IPS-20b (cell line): ENCODE measurements at regions not wholly inside any gene's neighbourhood (a gene's known extent, or its start where the extent isn't known, plus 50 kb on each side); places are given as distances from the start of the nearest gene placed in this dataset.

Source experiments
- H3K27ac ChIP-seq: one replicate; pipeline ENCODE4 v1.5.1; 2013; ENCODE audit warnings: low read length
- H3K27me3 ChIP-seq: 2 replicates; pipeline ENCODE4 v1.6.1; 2013; ENCODE audit warnings: mild to moderate bottlenecking, low read length, inconsistent platforms; ENCODE audit not compliant: insufficient read depth
- H3K36me3 ChIP-seq: 2 replicates; pipeline ENCODE4 v1.6.1; 2013; ENCODE audit warnings: low read depth, mild to moderate bottlenecking, inconsistent platforms, low read length, moderate library complexity; ENCODE audit not compliant: insufficient read depth
- H3K4me1 ChIP-seq: 2 replicates; pipeline ENCODE4 v1.6.1; 2013; ENCODE audit warnings: mild to moderate bottlenecking, control low read depth, inconsistent platforms, low read length, moderate library complexity; ENCODE audit not compliant: insufficient read depth
- H3K4me3 ChIP-seq: 2 replicates; pipeline ENCODE4 v1.5.1; 2013; ENCODE audit warnings: mild to moderate bottlenecking, low read length, inconsistent platforms
- H3K9ac ChIP-seq: 2 replicates; pipeline ENCODE4 v1.6.1; 2013; ENCODE audit warnings: low read depth, mild to moderate bottlenecking, inconsistent platforms, low read length, moderate library complexity
- H3K9me3 ChIP-seq: 2 replicates; pipeline ENCODE4 v1.6.1; 2013; ENCODE audit warnings: mild to moderate bottlenecking, low read depth, low read length, inconsistent platforms; ENCODE audit not compliant: insufficient read depth

GRCh38 chr2:177327009-177327408 lies 62.5 kb upstream of the NFE2L2 start:
- Histone ChIP-seq H3K9ac (no peak overlapping the region), H3K4me3 (no peak overlapping the region), H3K36me3 (no peaks in the 10 kb centered on the region), H3K27me3 (no peaks in the 10 kb centered on the region), H3K27ac (no peak overlapping the region), H3K4me1 (peaks cover 6% of the 10 kb centered on the region), H3K9me3 (no peaks in the 10 kb centered on the region)

- no peak overlapping the region for H3K9ac ChIP-seq
- no peaks in the 10 kb centered on the region for H3K9me3 ChIP-seq
- H3K4me1 ChIP-seq: peaks cover 9% of the 10 kb centered on the region
- no peaks in the 10 kb centered on the region for H3K36me3 ChIP-seq
- no peak overlapping the region for H3K4me3 ChIP-seq
- H3K27ac ChIP-seq: no peak overlapping the region
- no peaks in the 10 kb centered on the region for H3K27me3 ChIP-seq
Observed at GRCh38 chr2:177328056-177328455, 63.5 kb upstream of the NFE2L2 start.

- Histone ChIP-seq H3K9me3 (no peaks in the 10 kb centered on the region), H3K4me3 (no peak overlapping the region), H3K4me1 (peaks cover 9% of the 10 kb centered on the region), H3K36me3 (no peaks in the 10 kb centered on the region), H3K27ac (no peak overlapping the region), H3K9ac (no peak overlapping the region), H3K27me3 (no peaks in the 10 kb centered on the region)
Observed at GRCh38 chr2:177329064-177329463, 63.5 kb upstream of the AGPS start.

GRCh38 chr2:177331466-177331997 lies 61.0 kb upstream of the AGPS start:
- Histone ChIP-seq H3K4me3 (no peak overlapping the region), H3K9ac (peak overlapping the region; percentile 31; the same call in 1 of the 2 replicates), H3K27ac (no peak overlapping the region), H3K9me3 (no peaks in the 10 kb centered on the region), H3K4me1 (peaks cover 9% of the 10 kb centered on the region), H3K27me3 (no peaks in the 10 kb centered on the region), H3K36me3 (no peaks in the 10 kb centered on the region)

DNA sequence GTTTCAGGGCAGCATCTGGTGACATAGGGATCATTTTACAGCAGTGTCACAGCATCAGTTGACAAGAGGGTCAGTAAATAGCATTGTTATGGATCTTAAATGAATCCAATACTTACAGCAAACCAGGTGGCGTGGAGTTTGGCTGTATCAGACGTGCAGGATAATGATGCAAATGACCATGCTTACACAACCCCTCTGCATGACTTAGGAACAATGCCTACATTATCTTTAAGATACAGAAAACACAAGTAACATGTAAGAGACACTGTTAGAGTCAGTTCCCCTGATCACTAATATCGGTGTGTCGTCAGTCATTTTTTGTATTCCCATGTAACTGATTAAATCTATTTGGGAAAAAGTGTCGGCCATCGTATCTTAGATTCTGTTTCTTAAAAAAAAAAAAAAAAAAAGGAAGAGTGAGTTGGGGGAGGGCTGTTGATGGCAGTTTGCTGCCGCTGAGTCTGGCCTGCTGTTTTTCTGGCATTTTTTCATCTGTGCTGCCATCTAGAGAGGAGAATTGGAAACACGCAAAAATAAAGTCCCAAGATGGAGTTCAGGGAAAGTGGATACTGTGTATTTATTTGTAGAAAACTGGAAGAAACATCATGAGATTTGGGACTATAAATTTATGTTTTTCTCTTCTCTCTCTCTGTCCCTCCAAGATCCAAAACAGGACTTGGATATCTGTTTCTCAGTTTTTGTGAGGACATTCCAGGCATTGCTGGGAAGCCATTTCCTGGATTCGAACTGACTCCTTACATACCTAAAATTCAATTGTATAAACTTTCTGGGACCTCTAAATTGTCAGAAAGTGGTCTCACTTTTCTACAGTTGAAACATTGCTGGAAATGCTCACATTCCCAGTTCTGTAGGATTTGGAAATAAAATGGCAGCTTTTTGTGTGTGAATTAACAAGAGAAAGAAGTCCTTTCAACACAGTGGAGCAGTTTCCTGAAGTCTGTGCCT lies 60.3 kb upstream of the AGPS start:
- H3K27me3 ChIP-seq: no peaks in the 10 kb centered on the region
- H3K4me3 ChIP-seq: peak overlapping the region; percentile 25; the same call in 1 of the 2 replicates
- peaks cover 9% of the 10 kb centered on the region for H3K4me1 ChIP-seq
- H3K9me3 ChIP-seq: no peaks in the 10 kb centered on the region
- H3K9ac ChIP-seq: peak overlapping the region; percentile 44
- no peaks in the 10 kb centered on the region for H3K36me3 ChIP-seq
- H3K27ac ChIP-seq: no peak overlapping the region

- peak overlapping the region; percentile 44; the same call in 1 of the 2 replicates for H3K9ac ChIP-seq
- no peaks in the 10 kb centered on the region for H3K36me3 ChIP-seq
- H3K9me3 ChIP-seq: no peaks in the 10 kb centered on the region
- H3K4me1 ChIP-seq: peaks cover 9% of the 10 kb centered on the region
- H3K27me3 ChIP-seq: no peaks in the 10 kb centered on the region
- no peak overlapping the region for H3K4me3 ChIP-seq
- H3K27ac ChIP-seq: no peak overlapping the region
Observed at GRCh38 chr2:177332992-177333388, 59.6 kb upstream of the AGPS start.

DNA sequence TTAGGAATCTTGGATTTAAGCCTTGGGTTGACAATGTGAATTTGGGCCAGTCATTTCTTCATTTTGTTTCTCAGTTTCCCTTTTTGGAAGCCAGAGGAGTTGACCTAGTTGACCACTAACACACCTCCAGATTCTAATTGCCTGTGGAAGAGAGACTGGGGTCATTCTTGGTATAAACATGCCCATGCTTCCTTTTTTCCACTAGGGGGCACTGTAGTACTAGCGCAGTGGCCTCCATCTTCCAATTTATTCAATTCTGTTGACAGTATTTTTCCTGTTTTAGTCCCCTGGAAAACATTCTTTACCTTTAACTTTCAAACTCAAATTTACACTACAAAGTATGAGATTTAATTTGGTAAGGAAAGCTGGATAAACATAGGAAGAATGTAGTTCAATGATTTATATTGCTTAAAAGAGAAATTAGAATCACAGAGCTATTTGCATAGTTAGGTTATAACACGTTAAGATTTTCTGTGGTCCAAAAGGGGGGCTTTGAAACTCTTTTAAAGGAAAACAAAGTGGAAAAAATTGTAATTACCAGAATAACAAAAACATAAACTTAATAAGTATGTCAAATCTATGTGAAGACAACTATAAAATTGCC lies 57.5 kb upstream of the AGPS start:
- no peak overlapping the region for H3K4me3 ChIP-seq
- H3K9me3 ChIP-seq: no peaks in the 10 kb centered on the region
- peaks cover 9% of the 10 kb centered on the region for H3K4me1 ChIP-seq
- no peak overlapping the region for H3K27ac ChIP-seq
- no peaks in the 10 kb centered on the region for H3K36me3 ChIP-seq
- no peaks in the 10 kb centered on the region for H3K27me3 ChIP-seq
- no peak overlapping the region for H3K9ac ChIP-seq

DNA sequence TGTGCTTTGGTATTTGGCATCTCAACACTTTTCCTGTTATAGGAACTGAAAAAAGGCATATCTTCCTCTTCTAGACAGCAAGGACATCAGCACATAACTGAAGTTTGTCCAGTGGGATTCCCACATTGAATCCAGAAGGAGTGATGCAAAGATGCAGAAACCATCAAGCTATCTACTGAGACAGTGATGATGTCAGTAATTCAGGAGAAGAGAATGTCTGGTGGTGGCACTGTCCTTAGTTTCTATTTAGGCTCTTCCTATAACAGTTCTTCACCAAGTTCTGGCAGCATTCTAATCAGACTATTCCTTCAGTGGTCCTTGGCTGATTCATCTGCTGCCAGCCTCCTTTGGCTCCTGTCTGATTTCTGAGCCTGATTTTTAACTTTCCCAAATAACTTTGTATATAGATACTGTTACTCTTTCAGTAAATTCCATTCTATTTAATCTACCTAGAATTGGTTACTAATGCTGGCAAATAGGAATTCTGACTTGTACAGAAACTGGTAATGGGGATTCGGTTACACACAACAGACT lies 56.6 kb upstream of the AGPS start:
- H3K4me1 ChIP-seq: peaks cover 9% of the 10 kb centered on the region
- H3K9ac ChIP-seq: no peak overlapping the region
- H3K27ac ChIP-seq: no peak overlapping the region
- H3K9me3 ChIP-seq: no peaks in the 10 kb centered on the region
- H3K36me3 ChIP-seq: no peaks in the 10 kb centered on the region
- no peaks in the 10 kb centered on the region for H3K27me3 ChIP-seq
- H3K4me3 ChIP-seq: no peak overlapping the region

DNA sequence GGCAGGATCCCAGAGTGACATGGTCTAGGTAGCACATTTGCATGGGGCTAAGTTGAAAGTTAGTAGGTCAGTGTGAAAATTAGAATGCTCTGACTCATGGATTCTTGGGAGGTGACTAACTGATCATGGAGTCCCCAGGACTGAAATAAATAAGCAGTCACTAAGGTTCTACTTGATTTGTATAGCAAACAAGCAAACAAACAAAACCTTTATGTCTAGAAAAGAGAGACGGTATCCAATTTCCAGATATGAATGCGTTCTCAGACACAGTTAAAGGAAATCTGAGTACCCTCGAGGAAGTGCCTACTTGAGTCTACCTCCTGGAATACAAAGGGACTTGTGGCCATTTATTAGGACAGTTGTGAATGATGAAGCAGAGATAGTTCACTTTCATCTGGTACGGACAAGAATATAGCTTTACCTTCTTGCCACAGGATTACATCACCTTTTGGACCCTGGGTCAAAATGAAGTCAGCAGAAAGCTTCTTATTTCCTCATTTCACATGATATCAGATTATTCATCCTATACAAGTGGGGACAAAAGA lies 54.3 kb upstream of the AGPS start:
- Histone ChIP-seq H3K4me1 (no peaks in the 10 kb centered on the region), H3K4me3 (no peak overlapping the region), H3K9me3 (no peaks in the 10 kb centered on the region), H3K9ac (no peak overlapping the region), H3K27ac (no peak overlapping the region), H3K36me3 (no peaks in the 10 kb centered on the region), H3K27me3 (no peaks in the 10 kb centered on the region)

GRCh38 chr2:177340158-177340557 lies 52.4 kb upstream of the AGPS start:
- no peak overlapping the region for H3K9ac ChIP-seq
- no peak overlapping the region for H3K27ac ChIP-seq
- no peaks in the 10 kb centered on the region for H3K36me3 ChIP-seq
- no peak overlapping the region for H3K4me3 ChIP-seq
- H3K27me3 ChIP-seq: no peaks in the 10 kb centered on the region
- no peaks in the 10 kb centered on the region for H3K4me1 ChIP-seq
- no peaks in the 10 kb centered on the region for H3K9me3 ChIP-seq

DNA sequence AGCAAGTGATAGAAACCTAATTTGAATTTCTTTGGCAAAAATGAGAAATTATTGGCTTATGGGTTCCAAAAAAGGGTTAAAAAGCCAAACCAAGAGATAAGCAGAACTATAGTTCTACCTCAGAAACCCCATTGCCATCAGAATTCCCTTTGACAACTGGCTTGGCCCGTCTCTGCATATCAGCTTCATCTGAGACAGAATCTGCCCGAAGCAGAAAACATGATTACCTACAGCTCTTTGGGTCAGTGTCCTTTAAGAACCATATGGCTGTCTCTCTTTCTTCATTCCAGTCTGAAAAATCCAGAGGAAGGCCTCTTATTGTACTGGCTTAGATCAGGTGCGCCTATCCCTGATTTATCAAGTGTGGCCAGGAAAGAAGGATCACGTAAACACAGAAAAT lies 49.8 kb upstream of the AGPS start:
- Histone ChIP-seq H3K27ac (no peak overlapping the region), H3K4me3 (no peak overlapping the region), H3K36me3 (no peaks in the 10 kb centered on the region), H3K9ac (no peak overlapping the region), H3K4me1 (no peaks in the 10 kb centered on the region), H3K9me3 (no peaks in the 10 kb centered on the region), H3K27me3 (no peaks in the 10 kb centered on the region)
